Spleen (tissue), 11 donors: ENCODE measurements at regions not wholly inside any gene's neighbourhood (a gene's known extent, or its start where the extent isn't known, plus 50 kb on each side); places are given as distances from the start of the nearest gene placed in this dataset.

ENCODE experiments used
- DNase-seq: peaks from one replicate; pipeline ENCODE4 v3.0.0-alpha.2; 2020
- H3K27ac ChIP-seq, 8 donors: fragments of 200-600 bp; sonication (generic) in 7 of 8; 1 replicate in 4 of 8; 2 replicates in 4 of 8; pipeline versions ENCODE4 v1.5.0 to v1.8.0; 2016 to 2021; ENCODE audit warnings: inconsistent platforms in 4 of 8, mild to moderate bottlenecking in 4 of 8, moderate library complexity in 1 of 8
- H3K27me3 ChIP-seq, 7 donors: fragments of 200-600 bp; sonication (generic) in 6 of 7; replicated peaks in 1 of 7; 1 replicate in 4 of 7; 2 replicates in 3 of 7; pipeline versions ENCODE4 v1.5.0 to v1.8.0; 2016 to 2021; ENCODE audit warnings: inconsistent platforms in 3 of 7, mild to moderate bottlenecking in 1 of 7
- H3K36me3 ChIP-seq, 6 donors: fragments of 200-600 bp; sonication (generic) in 5 of 6; 1 replicate in 4 of 6; 2 replicates in 2 of 6; pipeline versions ENCODE4 v1.5.0 to v1.8.0; 2016 to 2021; ENCODE audit warnings: inconsistent platforms in 2 of 6
- H3K4me1 ChIP-seq, 6 donors: fragments of 200-600 bp; sonication (generic) in 5 of 6; 1 replicate in 3 of 6; 2 replicates in 3 of 6; pipeline versions ENCODE4 v1.5.0 to v1.8.0; 2016 to 2021; ENCODE audit warnings: inconsistent platforms in 3 of 6
- H3K4me3 ChIP-seq, 8 donors: fragments of 200-600 bp; sonication (generic) in 7 of 8; 1 replicate in 4 of 8; 2 replicates in 4 of 8; pipeline versions ENCODE4 v1.5.0 to v1.8.0; 2016 to 2021; ENCODE audit warnings: inconsistent platforms in 4 of 8, mild to moderate bottlenecking in 4 of 8, moderate library complexity in 2 of 8
- H3K9me3 ChIP-seq, 8 donors: fragments of 200-600 bp; sonication (generic) in 7 of 8; 1 replicate in 4 of 8; 2 replicates in 4 of 8; pipeline versions ENCODE4 v1.5.0 to v1.8.0; 2016 to 2021; ENCODE audit warnings: inconsistent platforms in 4 of 8
- POLR2A ChIP-seq, 3 donors: fragments of 450-650 bp; IDR thresholded peaks; one replicate each; pipeline ENCODE4 v1.5.1; 2017; ENCODE audit warnings: antibody characterized with exemption in 3 of 3, mild to moderate bottlenecking in 1 of 3
- POLR2AphosphoS5 ChIP-seq, 3 donors: sonication (generic); formaldehyde crosslinking; IDR thresholded peaks; one replicate each; pipeline ENCODE4 v1.5.1; 2017; ENCODE audit warnings: antibody characterized with exemption in 3 of 3
- WGBS, 5 donors: extraction: QIAGEN DNeasy Blood & Tissue Kit in 3 of 5; methylation state at CpG; one replicate each; pipeline versions ENCODE4 v1.1.5 to v1.1.7; 2013 to 2018; 5-methylcytosine and 5-hydroxymethylcytosine counted together
- intact Hi-C: fragments of 100-400 bp; cut with DNase I; formaldehyde crosslinking; loops from one replicate; pipeline ENCODE4 v1.15.0; 2023; ENCODE audit warnings: low total_unique reads
- TF ChIP-seq, protein P1 (sequence below), 11 experiments: fragments of 200-600 bp in 7 of 11; fragments of 450-650 bp in 4 of 11; sonication (generic) in 4 of 11; IDR thresholded peaks in 8 of 11; conservative IDR thresholded peaks in 3 of 11; 1 replicate in 7 of 11; 2 replicates in 4 of 11; pipeline versions ENCODE4 v1.4.0 to v1.8.0; 2016 to 2021; ENCODE audit warnings: antibody characterized with exemption in 11 of 11, inconsistent platforms in 4 of 11, mild to moderate bottlenecking in 1 of 11
- donor health status: healthy with polysubstance abuse.
- donor health status: DM: no; HTN: no; CAD: no; lungs with moderate emphysema.
- donor health status: DM: no; HTN: no; CAD: no.
- donor health status: Bipolar disorder and iron deficiency.
- donor health status: healthy.
- donor health status: DM: no; HTN: no; CAD: no.
- donor health status: DM: yes; HTN: yes; CAD: no.

DNA sequence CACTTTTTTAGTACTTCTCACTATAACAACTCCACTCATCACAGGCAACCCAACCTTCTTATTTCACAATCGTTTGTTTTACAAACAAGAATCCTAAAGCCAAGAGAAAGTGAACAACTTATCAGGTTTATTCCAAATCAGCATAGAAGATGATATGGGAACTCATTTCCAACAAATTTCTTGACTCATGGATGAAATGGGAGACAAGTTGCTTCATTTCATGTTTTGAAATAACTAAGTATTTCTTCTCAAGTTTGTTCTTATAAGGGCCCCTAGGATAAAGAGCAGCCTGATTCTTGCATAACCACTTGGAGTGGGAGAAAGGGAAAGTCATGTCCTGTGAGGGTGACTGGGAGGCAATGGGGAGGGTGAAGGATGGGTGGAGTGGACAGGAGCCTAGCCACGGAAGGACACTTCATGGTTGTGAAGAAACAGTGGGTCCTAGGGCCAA lies 168.3 kb downstream of the DUSP6 start:
- Histone ChIP-seq H3K4me3 (no peak overlapping the region), H3K4me1 (peaks cover 0 to 31% (median 13%) of the 10 kb centered on the region in 6 donors), H3K27ac (no peak overlapping the region), H3K36me3 (no peaks in the 10 kb centered on the region), H3K9me3 (peaks cover 0 to 14% (median 12%) of the 10 kb centered on the region in 8 donors), H3K27me3 (no peaks in the 10 kb centered on the region)
- no peak for DNase-seq
- TF ChIP-seq POLR2AphosphoS5 (IDR thresholded peaks at IDR 0.05) (no peak), POLR2A (IDR thresholded peaks at IDR 0.05) (no peak)
- TF ChIP-seq, protein P1, sequence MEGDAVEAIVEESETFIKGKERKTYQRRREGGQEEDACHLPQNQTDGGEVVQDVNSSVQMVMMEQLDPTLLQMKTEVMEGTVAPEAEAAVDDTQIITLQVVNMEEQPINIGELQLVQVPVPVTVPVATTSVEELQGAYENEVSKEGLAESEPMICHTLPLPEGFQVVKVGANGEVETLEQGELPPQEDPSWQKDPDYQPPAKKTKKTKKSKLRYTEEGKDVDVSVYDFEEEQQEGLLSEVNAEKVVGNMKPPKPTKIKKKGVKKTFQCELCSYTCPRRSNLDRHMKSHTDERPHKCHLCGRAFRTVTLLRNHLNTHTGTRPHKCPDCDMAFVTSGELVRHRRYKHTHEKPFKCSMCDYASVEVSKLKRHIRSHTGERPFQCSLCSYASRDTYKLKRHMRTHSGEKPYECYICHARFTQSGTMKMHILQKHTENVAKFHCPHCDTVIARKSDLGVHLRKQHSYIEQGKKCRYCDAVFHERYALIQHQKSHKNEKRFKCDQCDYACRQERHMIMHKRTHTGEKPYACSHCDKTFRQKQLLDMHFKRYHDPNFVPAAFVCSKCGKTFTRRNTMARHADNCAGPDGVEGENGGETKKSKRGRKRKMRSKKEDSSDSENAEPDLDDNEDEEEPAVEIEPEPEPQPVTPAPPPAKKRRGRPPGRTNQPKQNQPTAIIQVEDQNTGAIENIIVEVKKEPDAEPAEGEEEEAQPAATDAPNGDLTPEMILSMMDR (IDR thresholded peaks at IDR 0.05 in 8 of 11, conservative IDR thresholded peaks at IDR 0.05 in 3 of 11) = no peak
- intact Hi-C loops = no loop called here
- WGBS, 5 donors = 66 to 88% (median 77%) methylated on average over 2 of the region's 2 CpGs

DNA sequence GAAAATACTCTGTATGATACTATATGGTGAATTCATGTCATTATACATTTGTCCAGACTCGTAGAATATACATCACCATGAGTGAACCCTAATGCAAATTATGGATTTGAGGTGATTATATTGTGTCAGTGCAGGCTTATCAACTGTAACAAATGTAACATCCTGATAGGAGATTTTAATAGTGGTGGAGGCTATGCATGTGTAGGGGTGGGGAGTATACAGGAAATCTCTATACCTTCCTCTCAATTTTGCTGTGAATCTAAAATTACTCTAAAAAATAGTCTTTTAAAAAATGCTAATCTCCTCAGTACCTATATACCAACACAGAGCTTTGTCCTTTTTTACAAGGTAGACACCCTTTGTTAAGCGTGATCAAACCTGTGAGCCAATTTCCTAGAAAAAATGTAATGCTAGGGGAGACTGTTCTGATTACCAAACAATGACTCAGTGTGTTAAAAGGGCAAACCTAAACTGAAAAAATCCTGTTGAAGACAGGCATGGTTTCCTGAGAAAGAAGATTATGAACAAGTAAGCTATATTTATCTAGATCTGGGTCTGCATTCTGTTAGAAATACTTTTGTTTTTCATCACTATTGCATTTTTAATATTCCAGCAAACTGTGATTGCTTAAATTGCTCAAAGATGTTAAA lies 170.9 kb downstream of the DUSP6 start:
- TF ChIP-seq POLR2A (IDR thresholded peaks at IDR 0.05) = no peak
- no peak for TF ChIP-seq POLR2AphosphoS5 (IDR thresholded peaks at IDR 0.05)
- TF ChIP-seq, protein P1 (IDR thresholded peaks at IDR 0.05 in 8 of 11, conservative IDR thresholded peaks at IDR 0.05 in 3 of 11) = no peak
- Histone ChIP-seq H3K4me1 (peaks cover 0 to 40% (median 13%) of the 10 kb centered on the region in 6 donors), H3K27me3 (no peaks in the 10 kb centered on the region), H3K9me3 (no peaks in the 10 kb centered on the region), H3K4me3 (no peak overlapping the region), H3K36me3 (no peaks in the 10 kb centered on the region), H3K27ac (peak overlapping the region in 1 of 8 donors; percentile 57)
- intact Hi-C loops = no loop called here
- no peak for DNase-seq
- 65 to 90% (median 82%) methylated on average over 2 of the region's 2 CpGs for WGBS, 5 donors

DNA sequence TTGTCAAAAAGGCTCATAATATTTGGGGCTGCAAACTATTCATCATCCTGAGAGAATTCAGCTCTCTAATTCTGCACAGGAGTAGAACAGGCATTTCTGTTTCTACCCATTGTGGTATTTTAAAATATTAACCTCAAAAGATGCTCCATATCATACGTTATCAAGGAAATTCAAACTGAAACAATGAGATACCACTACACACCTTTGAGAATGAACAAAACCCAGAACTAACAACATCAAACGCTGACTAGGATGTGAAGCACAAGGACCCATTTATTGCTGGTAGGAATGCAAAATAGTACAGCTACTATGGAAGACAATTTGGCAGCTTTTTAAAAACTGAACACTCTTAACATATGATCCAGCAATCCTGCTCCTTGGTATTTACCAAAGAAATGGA lies 171.8 kb downstream of the DUSP6 start:
- TF ChIP-seq POLR2A (IDR thresholded peaks at IDR 0.05) (no peak), POLR2AphosphoS5 (IDR thresholded peaks at IDR 0.05) (no peak)
- TF ChIP-seq, protein P1 (IDR thresholded peaks at IDR 0.05 in 8 of 11, conservative IDR thresholded peaks at IDR 0.05 in 3 of 11) = no peak
- intact Hi-C loops = no loop called here
- H3K27ac ChIP-seq = peak overlapping the region in 1 of 8 donors; percentile 57

DNA sequence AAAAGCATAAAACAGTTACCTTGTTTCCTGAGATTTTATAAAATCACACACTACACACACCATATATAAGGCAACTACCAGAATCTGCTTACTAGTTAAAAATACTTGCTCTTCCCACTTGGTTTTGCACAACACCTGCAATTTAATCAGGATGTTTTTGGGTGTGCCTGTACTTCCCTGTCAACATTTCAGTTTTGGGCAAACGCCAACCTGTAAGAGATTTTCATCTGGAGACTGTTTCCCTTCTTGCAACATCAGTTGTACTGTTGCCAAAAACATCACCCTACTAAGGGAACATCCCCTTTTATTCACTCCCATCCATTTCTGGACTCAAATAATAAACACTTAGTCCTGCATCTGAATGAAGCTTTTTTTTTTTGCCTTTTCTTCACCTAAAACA lies 172.3 kb downstream of the DUSP6 start:
- no peak overlapping the region for H3K4me3 ChIP-seq
- H3K9me3 ChIP-seq = no peaks in the 10 kb centered on the region
- intact Hi-C loops = no loop called here
- peaks cover 0 to 40% (median 13%) of the 10 kb centered on the region in 6 donors for H3K4me1 ChIP-seq
- no peak for TF ChIP-seq POLR2A (IDR thresholded peaks at IDR 0.05)
- TF ChIP-seq, protein P1 (IDR thresholded peaks at IDR 0.05 in 8 of 11, conservative IDR thresholded peaks at IDR 0.05 in 3 of 11) = no peak
- peak in 1 of 3 donors; percentile 66 for TF ChIP-seq POLR2AphosphoS5 (IDR thresholded peaks at IDR 0.05)
- H3K27ac ChIP-seq = peak overlapping the region in 2 of 8 donors; percentile 3 to 57
- no peak for DNase-seq
- H3K27me3 ChIP-seq = no peaks in the 10 kb centered on the region
- 6 to 15% (median 11%) methylated on average over 1 of the region's 1 CpG for WGBS, 5 donors
- H3K36me3 ChIP-seq = no peaks in the 10 kb centered on the region

More for the DNA sequence above, 171.8 kb downstream of the DUSP6 start:
- no peaks in the 10 kb centered on the region for H3K9me3 ChIP-seq
- DNase-seq = no peak
- no peaks in the 10 kb centered on the region for H3K36me3 ChIP-seq
- H3K4me1 ChIP-seq = peaks cover 0 to 40% (median 13%) of the 10 kb centered on the region in 6 donors
- no peaks in the 10 kb centered on the region for H3K27me3 ChIP-seq
- 71 to 74% (median 72%) methylated on average over 2 of the region's 2 CpGs for WGBS, 5 donors
- H3K4me3 ChIP-seq = no peak overlapping the region
